Hepatocyte (in vitro differentiated cells): ENCODE measurements at regions not wholly inside any gene's neighbourhood (a gene's known extent, or its start where the extent isn't known, plus 50 kb on each side); places are given as distances from the start of the nearest gene placed in this dataset.

Experiments used
- DNase-seq: peaks from one replicate; pipeline ENCODE4 v3.0.0-alpha.2; 2016; ENCODE audit warnings: low spot score
- H2AFZ ChIP-seq: fragments of 200-600 bp; sonication (generic); 2 replicates; pipeline ENCODE4 v1.6.0; 2016; ENCODE audit warnings: antibody characterized with exemption, mild to moderate bottlenecking
- H3K27ac ChIP-seq: fragments of 200-600 bp; sonication (generic); 2 replicates; pipeline ENCODE4 v1.5.1; 2016; ENCODE audit warnings: mild to moderate bottlenecking
- H3K27me3 ChIP-seq: fragments of 200-600 bp; sonication (generic); 2 replicates; pipeline ENCODE4 v1.6.1; 2016
- H3K36me3 ChIP-seq: fragments of 200-600 bp; sonication (generic); replicated peaks from 2 replicates; pipeline ENCODE4 v1.5.1; 2016; ENCODE audit warnings: low read depth; ENCODE audit not compliant: insufficient read depth
- H3K4me1 ChIP-seq: fragments of 200-600 bp; sonication (generic); 2 replicates; pipeline ENCODE4 v1.5.1; 2016; ENCODE audit warnings: mild to moderate bottlenecking, moderate library complexity; ENCODE audit not compliant: insufficient read depth
- H3K4me2 ChIP-seq: fragments of 200-600 bp; sonication (generic); 2 replicates; pipeline ENCODE4 v1.6.0; 2016
- H3K4me3 ChIP-seq: fragments of 200-600 bp; sonication (generic); 2 replicates; pipeline ENCODE4 v1.5.1; 2016; ENCODE audit warnings: mild to moderate bottlenecking
- H3K79me2 ChIP-seq: fragments of 200-600 bp; sonication (generic); 2 replicates; pipeline ENCODE4 v1.6.0; 2017; ENCODE audit warnings: mild to moderate bottlenecking
- H3K9me2 ChIP-seq: fragments of 200-600 bp; sonication (generic); replicated peaks from 2 replicates; pipeline ENCODE4 v1.6.0; 2017; ENCODE audit warnings: mild to moderate bottlenecking; ENCODE audit not compliant: insufficient read depth
- H3K9me3 ChIP-seq: fragments of 200-600 bp; sonication (generic); 2 replicates; pipeline ENCODE4 v1.5.1; 2016; ENCODE audit warnings: low read depth, mild to moderate bottlenecking
- H4K20me1 ChIP-seq: fragments of 200-600 bp; sonication (generic); 2 replicates; pipeline ENCODE4 v1.6.0; 2016; ENCODE audit warnings: mild to moderate bottlenecking; ENCODE audit not compliant: insufficient read depth, poor library complexity, severe bottlenecking
- EZH2 ChIP-seq: fragments of 200-600 bp; sonication (generic); IDR thresholded peaks from 2 replicates; pipeline ENCODE4 v1.6.1; 2016; ENCODE audit warnings: antibody characterized with exemption, mild to moderate bottlenecking, borderline replicate concordance
- EZH2phosphoT487 ChIP-seq: fragments of 200-600 bp; sonication (generic); IDR thresholded peaks from one replicate; pipeline ENCODE4 v1.6.1; 2018; ENCODE audit warnings: antibody characterized with exemption, mild to moderate bottlenecking, low read depth, moderate library complexity; ENCODE audit not compliant: unreplicated experiment, severe bottlenecking
- WGBS: methylation state at CpG from one replicate; pipeline ENCODE4 v1.1.6; 2016; ENCODE audit warnings: low lambda C conversion rate; ENCODE audit errors: missing lambda C conversion rate; 5-methylcytosine and 5-hydroxymethylcytosine counted together
- TF ChIP-seq, protein P1 (sequence below): fragments of 200-600 bp; sonication (generic); IDR thresholded peaks from 2 replicates; pipeline ENCODE4 v1.5.1; 2016; ENCODE audit warnings: antibody characterized with exemption, mild to moderate bottlenecking; ENCODE audit not compliant: poor library complexity

DNA sequence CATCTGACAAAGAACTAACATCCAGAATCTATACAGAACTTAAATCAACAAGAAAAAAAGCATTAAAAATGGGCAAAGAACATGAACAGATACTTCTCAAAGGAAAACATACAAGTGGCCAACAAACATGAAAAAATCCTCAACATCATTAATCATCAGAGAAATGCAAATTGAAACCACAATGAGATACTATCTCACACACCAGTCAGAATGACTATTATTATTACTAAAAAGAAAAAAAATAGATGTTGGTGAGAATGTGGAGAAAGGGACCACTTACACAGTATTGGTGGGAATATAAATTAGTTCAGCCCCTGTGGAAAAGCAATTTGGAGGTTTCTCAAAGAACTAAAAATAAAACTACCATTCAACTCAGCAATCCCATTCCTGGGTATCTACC lies 89.1 kb upstream of the ADO start:
- Histone ChIP-seq H3K36me3 (no peaks in the 10 kb centered on the region), H3K79me2 (no peaks in the 10 kb centered on the region)

DNA sequence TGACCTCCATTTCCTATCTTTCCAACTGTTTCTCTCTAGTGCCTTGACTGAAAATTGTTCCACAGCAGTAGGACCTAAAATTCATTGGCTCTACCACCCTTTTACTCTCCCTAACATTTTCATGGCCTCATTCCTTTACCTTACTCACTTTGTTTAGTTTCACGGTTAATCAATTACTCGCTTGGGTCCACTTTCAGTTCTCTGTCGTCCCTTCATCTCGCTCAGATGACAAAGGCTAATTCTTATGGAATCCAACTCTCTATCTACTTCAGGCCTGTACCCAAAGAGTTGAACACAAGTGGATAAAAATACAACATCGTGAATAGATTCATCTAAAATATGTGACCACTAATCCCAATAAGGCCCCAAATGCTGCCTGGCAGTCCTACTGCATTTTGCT lies 85.9 kb upstream of the ADO start:
- no peaks in the 10 kb centered on the region for H3K36me3 ChIP-seq
- no peak for TF ChIP-seq EZH2phosphoT487
- TF ChIP-seq, protein P1, sequence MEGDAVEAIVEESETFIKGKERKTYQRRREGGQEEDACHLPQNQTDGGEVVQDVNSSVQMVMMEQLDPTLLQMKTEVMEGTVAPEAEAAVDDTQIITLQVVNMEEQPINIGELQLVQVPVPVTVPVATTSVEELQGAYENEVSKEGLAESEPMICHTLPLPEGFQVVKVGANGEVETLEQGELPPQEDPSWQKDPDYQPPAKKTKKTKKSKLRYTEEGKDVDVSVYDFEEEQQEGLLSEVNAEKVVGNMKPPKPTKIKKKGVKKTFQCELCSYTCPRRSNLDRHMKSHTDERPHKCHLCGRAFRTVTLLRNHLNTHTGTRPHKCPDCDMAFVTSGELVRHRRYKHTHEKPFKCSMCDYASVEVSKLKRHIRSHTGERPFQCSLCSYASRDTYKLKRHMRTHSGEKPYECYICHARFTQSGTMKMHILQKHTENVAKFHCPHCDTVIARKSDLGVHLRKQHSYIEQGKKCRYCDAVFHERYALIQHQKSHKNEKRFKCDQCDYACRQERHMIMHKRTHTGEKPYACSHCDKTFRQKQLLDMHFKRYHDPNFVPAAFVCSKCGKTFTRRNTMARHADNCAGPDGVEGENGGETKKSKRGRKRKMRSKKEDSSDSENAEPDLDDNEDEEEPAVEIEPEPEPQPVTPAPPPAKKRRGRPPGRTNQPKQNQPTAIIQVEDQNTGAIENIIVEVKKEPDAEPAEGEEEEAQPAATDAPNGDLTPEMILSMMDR = no peak
- TF ChIP-seq EZH2 = no peak
- peak overlapping the region; percentile 36 for H2AFZ ChIP-seq
- H3K4me3 ChIP-seq = no peak overlapping the region
- DNase-seq = no peak
- WGBS = 61% methylated on average over 5 of the region's 5 CpGs
- no peaks in the 10 kb centered on the region for H3K79me2 ChIP-seq
- no peak overlapping the region for H3K27ac ChIP-seq
- no peak overlapping the region for H3K4me2 ChIP-seq
- no peaks in the 10 kb centered on the region for H4K20me1 ChIP-seq
- no peaks in the 10 kb centered on the region for H3K4me1 ChIP-seq
- H3K9me2 ChIP-seq = no peaks in the 10 kb centered on the region
- H3K9me3 ChIP-seq = no peaks in the 10 kb centered on the region
- H3K27me3 ChIP-seq = no peaks in the 10 kb centered on the region

More for the DNA sequence above, 89.1 kb upstream of the ADO start:
- Histone ChIP-seq H3K4me2 (no peak overlapping the region), H4K20me1 (no peaks in the 10 kb centered on the region), H3K4me1 (no peaks in the 10 kb centered on the region), H3K4me3 (no peak overlapping the region), H2AFZ (no peak overlapping the region), H3K27me3 (no peaks in the 10 kb centered on the region), H3K9me2 (no peaks in the 10 kb centered on the region), H3K27ac (no peak overlapping the region), H3K9me3 (no peaks in the 10 kb centered on the region)
- no peak for DNase-seq
- TF ChIP-seq, protein P1 = no peak
- TF ChIP-seq EZH2phosphoT487 (no peak), EZH2 (no peak)

DNA sequence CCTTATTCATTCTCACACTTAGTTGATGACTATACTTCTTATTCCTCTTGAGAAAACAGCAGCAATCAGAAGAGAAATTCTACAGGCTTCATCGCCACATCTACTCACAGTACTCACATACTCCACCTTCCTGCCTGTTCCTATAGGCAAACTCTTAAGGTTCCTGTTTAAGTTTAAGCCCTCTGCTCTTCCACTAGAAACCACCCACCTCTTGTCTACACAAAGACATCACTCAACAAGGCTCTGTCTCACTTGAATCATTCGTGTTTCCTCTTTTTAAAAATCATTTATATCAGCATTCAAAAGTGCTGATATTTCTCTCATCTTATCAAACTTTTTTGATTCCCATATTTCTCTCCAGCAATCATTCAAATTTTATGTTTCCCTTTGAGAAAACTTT lies 85.5 kb upstream of the ADO start:
- DNase-seq = no peak
- peak overlapping the region; percentile 36 for H2AFZ ChIP-seq
- H3K4me2 ChIP-seq = no peak overlapping the region

GRCh38 chr10:62721687-62722086 lies 82.8 kb upstream of the ADO start:
- no peaks in the 10 kb centered on the region for H3K79me2 ChIP-seq
- H3K36me3 ChIP-seq = no peaks in the 10 kb centered on the region
- WGBS = 97% methylated on average over 4 of the region's 4 CpGs
- H3K27ac ChIP-seq = no peak overlapping the region
- H3K9me2 ChIP-seq = no peaks in the 10 kb centered on the region
- H3K4me3 ChIP-seq = no peak overlapping the region
- DNase-seq = no peak
- no peak for TF ChIP-seq EZH2
- TF ChIP-seq, protein P1 = no peak
- no peak for TF ChIP-seq EZH2phosphoT487
- no peaks in the 10 kb centered on the region for H4K20me1 ChIP-seq
- no peak overlapping the region for H3K4me2 ChIP-seq
- H3K4me1 ChIP-seq = no peaks in the 10 kb centered on the region
- H3K9me3 ChIP-seq = no peaks in the 10 kb centered on the region
- H3K27me3 ChIP-seq = no peaks in the 10 kb centered on the region
- no peak overlapping the region for H2AFZ ChIP-seq

More for the DNA sequence above, 85.5 kb upstream of the ADO start:
- H3K36me3 ChIP-seq = no peaks in the 10 kb centered on the region
- H3K27ac ChIP-seq = no peak overlapping the region
- H3K4me3 ChIP-seq = no peak overlapping the region
- TF ChIP-seq EZH2phosphoT487 (no peak), EZH2 (no peak)
- TF ChIP-seq, protein P1 = no peak
- H3K9me3 ChIP-seq = no peaks in the 10 kb centered on the region
- WGBS = 86% methylated on average over 2 of the region's 2 CpGs
- no peaks in the 10 kb centered on the region for H3K27me3 ChIP-seq
- no peaks in the 10 kb centered on the region for H3K4me1 ChIP-seq
- H3K9me2 ChIP-seq = no peaks in the 10 kb centered on the region
- no peaks in the 10 kb centered on the region for H4K20me1 ChIP-seq
- H3K79me2 ChIP-seq = no peaks in the 10 kb centered on the region
